A549 (cell line): ENCODE measurements at regions not wholly inside any gene's neighbourhood (a gene's known extent, or its start where the extent isn't known, plus 50 kb on each side); places are given as distances from the start of the nearest gene placed in this dataset.

Experiments used
- ATAC-seq, 2 experiments: fragments of 200-7000 bp in 1 of 2; fragments of >200 bp in 1 of 2; cut with Nextera tagmentation in 1 of 2; cut with Tn5 transposase in 1 of 2; 3 replicates each; pipeline versions ENCODE4 v1.8.0 to v1.9.1; 2018 to 2020; ENCODE audit warnings: mild to moderate bottlenecking in 1 of 2, moderate library complexity in 1 of 2
- CTCF ChIA-PET: fragments of 300-600 bp; sonication (Branson Sonifier 250); formaldehyde crosslinking; extraction: SDS; loops from one replicate; lab custom pipeline; 2021; ENCODE audit warnings: antibody characterized with exemption, inconsistent platforms; lab: Yijun Ruan, JAX
- POLR2A ChIA-PET: fragments of 350-600 bp; formaldehyde crosslinking; extraction: SDS; loops from one replicate; lab custom pipeline; 2021; ENCODE audit warnings: antibody characterized with exemption, inconsistent platforms; lab: Yijun Ruan, JAX
- DNase-seq, 2 experiments: peaks; one replicate each; pipeline versions ENCODE4 v3.0.0 to v3.0.0-alpha.2; 2011 to 2016; ENCODE audit warnings: low read depth in 1 of 2, low spot score in 1 of 2
- FAIRE-seq: peaks from 2 replicates; lab custom pipeline; 2011; peaks lifted over from hg19 to GRCh38; lab: Jason Lieb, UNC
- H3K27ac ChIP-seq, 2 experiments: fragments of >200 bp; sonication (Bioruptor Twin); formaldehyde crosslinking; 3 replicates each; pipeline ENCODE4 v1.5.1; 2016 to 2017
- H3K4me1 ChIP-seq: fragments of >200 bp; sonication (Bioruptor Twin); formaldehyde crosslinking; 3 replicates; pipeline ENCODE4 v1.6.1; 2016
- H3K4me2 ChIP-seq: fragments of >200 bp; sonication (Bioruptor Twin); formaldehyde crosslinking; 3 replicates; pipeline ENCODE4 v1.6.1; 2016
- H3K4me3 ChIP-seq: fragments of >200 bp; sonication (Bioruptor Twin); formaldehyde crosslinking; 3 replicates; pipeline ENCODE4 v1.5.1; 2016
- H3K9me3 ChIP-seq: fragments of >200 bp; sonication (Bioruptor Twin); formaldehyde crosslinking; 3 replicates; pipeline ENCODE4 v1.6.1; 2016
- BHLHE40 ChIP-seq: IDR thresholded peaks from 2 replicates; pipeline ENCODE4 v1.6.1; 2012; ENCODE audit warnings: low read depth, low read length, inconsistent platforms
- CHD2 ChIP-seq: fragments of 150-350 bp; IDR thresholded peaks from 2 replicates; pipeline ENCODE4 v1.6.1; 2014; ENCODE audit warnings: low read length; ENCODE audit not compliant: partially characterized antibody
- FOSL2 ChIP-seq, 2 experiments: fragments of 450-650 bp in 1 of 2; fragments of >200 bp in 1 of 2; sonication (Bioruptor Twin) in 1 of 2; formaldehyde crosslinking; IDR thresholded peaks; 2 replicates each; pipeline versions ENCODE4 v1.5.0 to v1.6.1; 2016 to 2020; ENCODE audit warnings: mild to moderate bottlenecking in 1 of 2, moderate library complexity in 1 of 2
- FOXS1 ChIP-seq: fragments of 250-450 bp; sonication (Bioruptor Pico); IDR thresholded peaks from 2 replicates; pipeline ENCODE4 v1.5.0; 2020; ENCODE audit warnings: mild to moderate bottlenecking, moderate library complexity
- GATA3 ChIP-seq: IDR thresholded peaks from 2 replicates; pipeline ENCODE4 v1.6.1; 2012; ENCODE audit warnings: borderline replicate concordance
- HDAC2 ChIP-seq: fragments of 200-600 bp; sonication (generic); IDR thresholded peaks from 2 replicates; pipeline ENCODE4 v1.6.1; 2016
- HOXA7 ChIP-seq: fragments of 250-450 bp; sonication (Bioruptor Pico); IDR thresholded peaks from 2 replicates; pipeline ENCODE4 v1.5.0; 2020; ENCODE audit warnings: mild to moderate bottlenecking, moderate library complexity
- HOXB13 ChIP-seq: fragments of 250-450 bp; sonication (Bioruptor Pico); IDR thresholded peaks from 2 replicates; pipeline ENCODE4 v1.5.0; 2020; ENCODE audit warnings: low read depth, mild to moderate bottlenecking, moderate library complexity
- HOXB5 ChIP-seq: fragments of 250-450 bp; sonication (Bioruptor Pico); IDR thresholded peaks from 2 replicates; pipeline ENCODE4 v1.5.0; 2020; ENCODE audit warnings: mild to moderate bottlenecking, moderate library complexity
- KDM5A ChIP-seq: fragments of 200-600 bp; sonication (generic); IDR thresholded peaks from 2 replicates; pipeline ENCODE4 v1.6.1; 2016; ENCODE audit warnings: antibody characterized with exemption, mild to moderate bottlenecking
- MAZ ChIP-seq: fragments of 150-350 bp; IDR thresholded peaks from 2 replicates; pipeline ENCODE4 v1.6.1; 2014; ENCODE audit warnings: antibody characterized with exemption, low read depth, low read length, borderline replicate concordance
- MYC ChIP-seq: IDR thresholded peaks from 2 replicates; pipeline ENCODE4 v1.6.1; 2012; ENCODE audit warnings: mild to moderate bottlenecking, inconsistent platforms, low read length, improper control_type of control experiment, borderline replicate concordance
- NFE2L2 ChIP-seq: fragments of 150-350 bp; conservative IDR thresholded peaks from 2 replicates; pipeline ENCODE4 v1.6.1; 2014; ENCODE audit warnings: low read length
- NPAS2 ChIP-seq: fragments of 250-450 bp; sonication (Bioruptor Pico); IDR thresholded peaks from 2 replicates; pipeline ENCODE4 v1.8.0; 2022; ENCODE audit warnings: mild to moderate bottlenecking, moderate library complexity, borderline replicate concordance
- NR3C1 ChIP-seq: fragments of >200 bp; sonication (Bioruptor Twin); formaldehyde crosslinking; IDR thresholded peaks from 3 replicates; pipeline ENCODE4 v1.6.1; 2017
- PHF8 ChIP-seq: fragments of 200-600 bp; sonication (generic); IDR thresholded peaks from 2 replicates; pipeline ENCODE4 v1.6.1; 2016; ENCODE audit warnings: low read depth, mild to moderate bottlenecking, antibody characterized with exemption, moderate library complexity, borderline replicate concordance
- POLR2A ChIP-seq: IDR thresholded peaks from 2 replicates; pipeline ENCODE4 v1.6.1; 2012; ENCODE audit warnings: mild to moderate bottlenecking, low read length
- RARB ChIP-seq: fragments of 250-450 bp; sonication (Bioruptor Pico); IDR thresholded peaks from 2 replicates; pipeline ENCODE4 v1.8.0; 2021; ENCODE audit warnings: mild to moderate bottlenecking, moderate library complexity
- RFX5 ChIP-seq: fragments of 450-650 bp; IDR thresholded peaks from 2 replicates; pipeline ENCODE4 v1.7.1; 2014; ENCODE audit warnings: antibody characterized with exemption, mild to moderate bottlenecking, moderate library complexity
- TFCP2L1 ChIP-seq: fragments of 250-450 bp; sonication (Bioruptor Pico); IDR thresholded peaks from 2 replicates; pipeline ENCODE4 v1.5.0; 2021; ENCODE audit warnings: mild to moderate bottlenecking
- TP53 ChIP-seq: fragments of 250-450 bp; sonication (Bioruptor Pico); IDR thresholded peaks from 2 replicates; pipeline ENCODE4 v1.5.0; 2021; ENCODE audit warnings: mild to moderate bottlenecking, moderate library complexity
- ZC3H11A ChIP-seq: fragments of 450-650 bp; IDR thresholded peaks from 2 replicates; pipeline ENCODE4 v1.6.1; 2014; ENCODE audit warnings: antibody characterized with exemption, mild to moderate bottlenecking
- ZFP36 ChIP-seq: fragments of 450-650 bp; IDR thresholded peaks from 2 replicates; pipeline ENCODE4 v1.6.1; 2014; ENCODE audit warnings: borderline replicate concordance; ENCODE audit not compliant: partially characterized antibody
- WGBS: methylation state at CpG from one replicate; pipeline ENCODE4 v1.1.6; 2017; ENCODE audit errors: missing lambda C conversion rate; 5-methylcytosine and 5-hydroxymethylcytosine counted together
- TF ChIP-seq, protein P1 (sequence below): fragments of 250-450 bp; sonication (Bioruptor Pico); IDR thresholded peaks from 2 replicates; pipeline ENCODE4 v1.5.0; 2020; ENCODE audit warnings: low read depth, mild to moderate bottlenecking, moderate library complexity
- TF ChIP-seq, protein P2 (sequence below): fragments of 250-450 bp; sonication (Bioruptor Pico); IDR thresholded peaks from 2 replicates; pipeline ENCODE4 v1.5.0; 2021; ENCODE audit warnings: mild to moderate bottlenecking, moderate library complexity, borderline replicate concordance
- TF ChIP-seq, protein P3 (sequence below): fragments of 450-650 bp; IDR thresholded peaks from 2 replicates; pipeline ENCODE4 v1.6.1; 2014; ENCODE audit warnings: antibody characterized with exemption
- TF ChIP-seq, protein P4 (sequence below): IDR thresholded peaks from 2 replicates; pipeline ENCODE4 v1.6.1; 2012; ENCODE audit warnings: low read depth, borderline replicate concordance
- TF ChIP-seq, protein P5 (sequence below): IDR thresholded peaks from 2 replicates; pipeline ENCODE4 v1.6.1; 2012

DNA sequence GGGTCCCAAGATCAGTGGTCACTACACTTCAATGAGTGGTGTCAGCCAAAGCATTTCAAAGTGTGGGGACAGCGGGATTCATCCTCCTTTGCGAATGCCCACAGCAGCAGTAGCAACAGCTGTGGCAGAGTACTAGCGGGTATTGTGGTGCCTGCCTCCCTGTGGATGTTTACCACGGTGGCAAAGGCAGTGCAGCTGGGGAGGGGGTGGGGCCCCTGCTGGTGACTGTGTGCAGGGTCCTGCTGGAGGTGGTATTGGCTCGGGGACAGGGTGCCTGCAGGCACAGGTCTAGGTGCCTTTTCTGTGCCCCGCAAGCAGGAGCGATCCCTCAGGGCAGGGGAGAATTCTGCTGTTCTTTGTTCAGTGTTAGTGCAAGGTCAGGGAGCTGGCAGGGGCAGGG lies 415.7 kb downstream of the USP25 start (continued):
- no peak for TF ChIP-seq RFX5
- no peak for TF ChIP-seq HOXA7 (CRISPR knock-in tag)
- no peak for TF ChIP-seq KDM5A

DNA sequence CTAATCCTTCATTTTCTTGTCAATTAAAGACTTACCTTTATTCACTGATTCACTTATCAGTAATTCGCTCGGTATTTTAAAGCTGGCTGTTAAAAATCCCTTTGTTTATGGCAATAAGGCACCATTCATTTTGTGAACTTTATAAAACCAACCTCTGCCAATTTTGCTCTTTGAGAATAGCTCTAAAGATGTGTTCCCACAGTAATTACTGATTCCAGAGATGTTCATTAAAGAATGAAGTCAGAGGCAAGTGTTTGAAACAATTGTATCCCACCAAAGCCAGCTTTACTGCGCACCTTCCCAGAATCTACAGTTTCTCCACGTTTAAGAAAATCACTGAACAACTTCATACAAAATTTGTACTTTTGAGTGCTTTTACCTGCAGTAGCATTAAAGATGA lies 424.5 kb downstream of the USP25 start:
- Histone ChIP-seq H3K4me3 (no peak overlapping the region), H3K4me1 (peaks cover 8% of the 10 kb centered on the region; the same call in 2 of the 3 replicates), H3K4me2 (no peak overlapping the region), H3K9me3 (no peaks in the 10 kb centered on the region), H3K27ac (no peak overlapping the region)
- ChIA-PET POLR2A (no interaction called here), CTCF (no interaction called here)
- FAIRE-seq (no peak), DNase-seq (no peak), ATAC-seq (no peak)
- TF ChIP-seq ZFP36, result no peak
- no peak for TF ChIP-seq POLR2A
- no peak for TF ChIP-seq RARB (CRISPR knock-in tag)
- TF ChIP-seq TFCP2L1, result no peak
- TF ChIP-seq, protein P1, sequence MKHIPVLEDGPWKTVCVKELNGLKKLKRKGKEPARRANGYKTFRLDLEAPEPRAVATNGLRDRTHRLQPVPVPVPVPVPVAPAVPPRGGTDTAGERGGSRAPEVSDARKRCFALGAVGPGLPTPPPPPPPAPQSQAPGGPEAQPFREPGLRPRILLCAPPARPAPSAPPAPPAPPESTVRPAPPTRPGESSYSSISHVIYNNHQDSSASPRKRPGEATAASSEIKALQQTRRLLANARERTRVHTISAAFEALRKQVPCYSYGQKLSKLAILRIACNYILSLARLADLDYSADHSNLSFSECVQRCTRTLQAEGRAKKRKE, result no peak
- no peak for TF ChIP-seq HOXB5 (CRISPR knock-in tag)
- TF ChIP-seq HOXB13, result no peak
- no peak for TF ChIP-seq FOSL2 (IDR thresholded peaks at IDR 0.05)
- TF ChIP-seq FOSL2 (CRISPR knock-in tag; IDR thresholded peaks at IDR 0.05), result no peak
- no peak for TF ChIP-seq ZC3H11A
- TF ChIP-seq TP53 (CRISPR knock-in tag), result no peak
- no peak for TF ChIP-seq MAZ
- TF ChIP-seq, protein P2, sequence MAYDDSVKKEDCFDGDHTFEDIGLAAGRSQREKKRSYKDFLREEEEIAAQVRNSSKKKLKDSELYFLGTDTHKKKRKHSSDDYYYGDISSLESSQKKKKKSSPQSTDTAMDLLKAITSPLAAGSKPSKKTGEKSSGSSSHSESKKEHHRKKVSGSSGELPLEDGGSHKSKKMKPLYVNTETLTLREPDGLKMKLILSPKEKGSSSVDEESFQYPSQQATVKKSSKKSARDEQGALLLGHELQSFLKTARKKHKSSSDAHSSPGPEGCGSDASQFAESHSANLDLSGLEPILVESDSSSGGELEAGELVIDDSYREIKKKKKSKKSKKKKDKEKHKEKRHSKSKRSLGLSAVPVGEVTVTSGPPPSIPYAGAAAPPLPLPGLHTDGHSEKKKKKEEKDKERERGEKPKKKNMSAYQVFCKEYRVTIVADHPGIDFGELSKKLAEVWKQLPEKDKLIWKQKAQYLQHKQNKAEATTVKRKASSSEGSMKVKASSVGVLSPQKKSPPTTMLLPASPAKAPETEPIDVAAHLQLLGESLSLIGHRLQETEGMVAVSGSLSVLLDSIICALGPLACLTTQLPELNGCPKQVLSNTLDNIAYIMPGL (CRISPR knock-in tag), result no peak
- no peak for TF ChIP-seq HOXA7 (CRISPR knock-in tag)
- TF ChIP-seq MYC, result no peak
- TF ChIP-seq NR3C1, result no peak
- TF ChIP-seq KDM5A, result no peak
- no peak for TF ChIP-seq NPAS2 (CRISPR knock-in tag)
- TF ChIP-seq, protein P3, sequence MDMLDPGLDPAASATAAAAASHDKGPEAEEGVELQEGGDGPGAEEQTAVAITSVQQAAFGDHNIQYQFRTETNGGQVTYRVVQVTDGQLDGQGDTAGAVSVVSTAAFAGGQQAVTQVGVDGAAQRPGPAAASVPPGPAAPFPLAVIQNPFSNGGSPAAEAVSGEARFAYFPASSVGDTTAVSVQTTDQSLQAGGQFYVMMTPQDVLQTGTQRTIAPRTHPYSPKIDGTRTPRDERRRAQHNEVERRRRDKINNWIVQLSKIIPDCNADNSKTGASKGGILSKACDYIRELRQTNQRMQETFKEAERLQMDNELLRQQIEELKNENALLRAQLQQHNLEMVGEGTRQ, result no peak
- TF ChIP-seq HDAC2, result no peak
- no peak for TF ChIP-seq RFX5
- WGBS, result 90% methylated on average over 4 of the region's 4 CpGs

DNA sequence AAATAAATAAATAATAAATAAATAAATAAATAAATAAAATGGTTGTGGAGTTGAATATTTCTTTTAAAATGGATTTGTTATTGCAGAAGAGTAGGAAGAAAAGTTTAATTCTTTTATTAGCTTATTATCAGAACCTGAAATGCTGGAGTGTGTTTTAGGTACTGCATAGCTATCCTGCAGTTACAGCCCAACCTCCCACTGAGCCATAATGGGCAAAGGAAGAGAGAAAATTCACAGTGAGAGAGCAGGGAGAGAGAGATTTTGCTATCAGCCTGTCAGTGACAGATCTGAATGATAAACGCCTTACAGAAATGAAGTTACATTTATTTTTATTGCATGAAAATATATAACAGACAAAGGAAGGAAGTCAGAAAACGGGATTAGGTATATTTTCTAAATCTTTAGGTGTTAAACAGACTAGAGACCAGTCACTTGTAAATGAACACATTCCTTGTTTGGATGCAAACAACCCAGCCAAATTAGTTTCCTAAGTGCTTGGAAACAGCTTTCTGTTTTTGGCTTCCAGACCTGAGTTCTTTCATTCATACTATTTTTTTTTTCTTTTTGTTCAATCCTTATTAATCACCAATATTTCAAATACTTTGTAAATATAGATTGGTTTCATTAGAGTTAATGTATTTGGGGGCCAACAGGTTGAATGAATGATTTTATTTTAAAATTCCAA lies 425.3 kb downstream of the USP25 start:
- FAIRE-seq (no peak), ATAC-seq (no peak), DNase-seq (no peak)
- 90% methylated on average over 2 of the region's 2 CpGs for WGBS
- TF ChIP-seq GATA3 (no peak), KDM5A (no peak), POLR2A (no peak), PHF8 (no peak), HDAC2 (no peak), NFE2L2 (no peak), BHLHE40 (no peak), ZFP36 (no peak), CHD2 (no peak), RARB (CRISPR knock-in tag) (no peak), FOXS1 (CRISPR knock-in tag) (no peak), TFCP2L1 (no peak)
- TF ChIP-seq, protein P4, sequence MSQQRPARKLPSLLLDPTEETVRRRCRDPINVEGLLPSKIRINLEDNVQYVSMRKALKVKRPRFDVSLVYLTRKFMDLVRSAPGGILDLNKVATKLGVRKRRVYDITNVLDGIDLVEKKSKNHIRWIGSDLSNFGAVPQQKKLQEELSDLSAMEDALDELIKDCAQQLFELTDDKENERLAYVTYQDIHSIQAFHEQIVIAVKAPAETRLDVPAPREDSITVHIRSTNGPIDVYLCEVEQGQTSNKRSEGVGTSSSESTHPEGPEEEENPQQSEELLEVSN, result no peak
- TF ChIP-seq, protein P5, sequence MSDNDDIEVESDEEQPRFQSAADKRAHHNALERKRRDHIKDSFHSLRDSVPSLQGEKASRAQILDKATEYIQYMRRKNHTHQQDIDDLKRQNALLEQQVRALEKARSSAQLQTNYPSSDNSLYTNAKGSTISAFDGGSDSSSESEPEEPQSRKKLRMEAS, result no peak
- no peak overlapping the region for H3K4me3 ChIP-seq
- no peaks in the 10 kb centered on the region for H3K9me3 ChIP-seq
- POLR2A ChIA-PET, result no interaction called here
- H3K4me2 ChIP-seq, result no peak overlapping the region
- no peak overlapping the region for H3K27ac ChIP-seq
- peaks cover 15% of the 10 kb centered on the region; the same call in 2 of the 3 replicates for H3K4me1 ChIP-seq
- CTCF ChIA-PET, result no interaction called here
